Retina (tissue), 1 donor: ENCODE measurements at regions not wholly inside any gene's neighbourhood (a gene's known extent, or its start where the extent isn't known, plus 50 kb on each side); places are given as distances from the start of the nearest gene placed in this dataset.
A peak's percentile ranks its signal among the peaks of the same experiment; 100 is the strongest.
"Not testable (repeated sequence)": the region's sequence is repeated elsewhere in the genome, so short reads cannot be mapped to it uniquely, and the experiment has no call there.

Experiments used
- DNase-seq: peaks from one replicate; pipeline ENCODE4 v3.0.0-alpha.2; 2016

DNA sequence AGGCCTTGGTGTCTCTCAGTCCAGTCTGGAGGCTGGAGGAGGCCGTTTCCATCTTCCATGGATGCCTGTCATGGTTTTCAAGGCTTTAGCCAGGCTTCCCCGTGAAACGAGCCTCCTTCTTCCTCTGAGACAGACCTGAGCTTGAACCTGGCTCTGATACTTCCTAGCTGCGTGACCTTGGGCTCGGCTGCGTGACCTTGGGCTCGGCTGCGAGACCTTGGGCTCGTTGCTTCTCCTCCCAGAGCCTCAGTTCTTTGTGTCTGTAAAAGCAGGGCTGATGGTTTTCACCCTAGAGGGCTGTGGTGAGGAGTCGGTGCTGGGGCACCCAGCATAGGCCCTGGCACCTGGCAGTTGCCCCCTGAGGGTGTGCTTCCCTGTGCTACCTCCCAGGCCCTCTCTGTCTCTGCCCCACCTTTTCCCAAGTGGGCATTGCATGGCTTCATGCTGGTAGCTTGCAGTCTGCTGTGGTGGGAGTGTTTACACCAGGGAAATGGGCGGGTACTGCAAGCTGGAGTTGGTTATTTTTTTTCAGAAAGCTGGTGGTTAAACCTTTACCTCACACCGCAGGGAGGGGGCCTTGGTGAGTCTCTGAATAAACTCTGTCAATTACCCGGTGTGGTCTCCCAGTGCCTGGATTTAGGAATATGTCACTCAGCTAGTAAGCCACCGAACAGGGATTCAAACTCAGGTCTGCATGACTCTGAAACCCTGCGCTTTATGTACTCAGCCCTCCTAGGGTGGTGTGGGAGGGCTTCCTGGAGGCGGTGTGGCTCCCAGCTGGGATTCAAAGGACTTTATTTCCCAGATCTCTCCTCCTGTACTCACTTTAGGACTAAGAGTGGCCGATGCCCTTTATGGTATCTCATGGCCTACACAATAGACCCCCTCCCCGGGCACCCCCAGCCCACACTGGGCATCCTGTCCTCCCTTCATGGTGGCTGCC is 129.0 kb upstream of the CIBAR2 start:
- no peak for DNase-seq

DNA sequence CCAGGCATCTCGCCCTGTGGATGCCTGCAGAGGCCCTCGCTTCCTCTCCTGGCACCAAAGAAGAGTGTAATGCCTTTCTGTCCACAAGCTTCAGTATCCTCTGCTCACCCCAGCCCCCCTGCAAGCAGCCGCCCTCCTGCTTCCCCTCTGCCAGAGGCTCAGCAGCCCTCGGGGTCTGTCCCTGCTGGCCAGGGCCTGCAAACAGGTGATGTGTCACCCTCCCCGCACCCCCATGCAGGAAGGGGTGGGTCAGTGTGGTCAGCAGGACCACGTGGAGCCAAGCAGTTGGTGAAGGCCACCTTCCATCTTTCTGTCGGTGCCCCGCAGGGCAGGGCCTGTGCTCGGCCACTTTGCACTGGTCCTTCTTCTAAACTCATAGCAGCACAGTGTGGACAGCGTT is 129.9 kb upstream of the CIBAR2 start:
- no peak for DNase-seq

DNA sequence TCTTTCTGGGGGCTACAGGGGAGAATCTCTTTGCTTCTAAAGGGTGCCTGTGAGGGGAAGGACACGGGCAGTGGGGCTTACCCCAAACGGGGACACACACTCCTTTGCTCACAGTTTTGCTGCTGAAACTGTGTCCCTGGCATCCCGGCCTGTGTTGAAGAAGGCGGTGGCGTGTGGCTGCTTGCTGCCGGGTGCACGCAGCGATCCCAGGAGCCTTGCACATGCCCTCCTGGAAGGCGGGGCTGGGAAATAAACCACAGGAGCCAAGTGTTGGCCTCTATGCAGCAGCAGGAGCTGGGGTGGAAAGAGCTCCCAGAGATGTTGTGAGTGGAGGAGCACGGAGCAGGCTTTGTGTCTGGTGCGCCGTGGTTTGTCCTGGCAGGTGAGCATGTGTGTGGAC is 131.0 kb upstream of the CIBAR2 start:
- no peak for DNase-seq

DNA sequence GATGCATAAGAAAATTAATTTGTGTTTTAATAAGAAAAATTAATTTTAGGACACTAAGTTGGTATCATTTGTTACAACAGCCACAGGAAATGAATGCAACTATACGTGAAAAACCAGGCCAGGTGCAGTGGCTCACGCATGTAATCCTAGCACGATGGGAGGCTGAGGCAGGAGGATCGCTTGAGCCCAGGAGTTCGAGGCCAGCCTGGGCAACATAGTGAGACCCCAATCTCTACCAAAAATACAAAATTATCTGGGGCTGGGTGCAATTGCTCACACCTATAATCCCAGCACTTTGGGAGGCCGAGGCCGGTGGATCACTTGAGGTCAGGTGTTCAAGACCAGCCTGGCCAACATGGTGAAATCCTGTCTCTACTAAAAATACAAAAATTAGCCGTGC is 132.2 kb upstream of the CIBAR2 start:
- DNase-seq: not testable (repeated sequence)

DNA sequence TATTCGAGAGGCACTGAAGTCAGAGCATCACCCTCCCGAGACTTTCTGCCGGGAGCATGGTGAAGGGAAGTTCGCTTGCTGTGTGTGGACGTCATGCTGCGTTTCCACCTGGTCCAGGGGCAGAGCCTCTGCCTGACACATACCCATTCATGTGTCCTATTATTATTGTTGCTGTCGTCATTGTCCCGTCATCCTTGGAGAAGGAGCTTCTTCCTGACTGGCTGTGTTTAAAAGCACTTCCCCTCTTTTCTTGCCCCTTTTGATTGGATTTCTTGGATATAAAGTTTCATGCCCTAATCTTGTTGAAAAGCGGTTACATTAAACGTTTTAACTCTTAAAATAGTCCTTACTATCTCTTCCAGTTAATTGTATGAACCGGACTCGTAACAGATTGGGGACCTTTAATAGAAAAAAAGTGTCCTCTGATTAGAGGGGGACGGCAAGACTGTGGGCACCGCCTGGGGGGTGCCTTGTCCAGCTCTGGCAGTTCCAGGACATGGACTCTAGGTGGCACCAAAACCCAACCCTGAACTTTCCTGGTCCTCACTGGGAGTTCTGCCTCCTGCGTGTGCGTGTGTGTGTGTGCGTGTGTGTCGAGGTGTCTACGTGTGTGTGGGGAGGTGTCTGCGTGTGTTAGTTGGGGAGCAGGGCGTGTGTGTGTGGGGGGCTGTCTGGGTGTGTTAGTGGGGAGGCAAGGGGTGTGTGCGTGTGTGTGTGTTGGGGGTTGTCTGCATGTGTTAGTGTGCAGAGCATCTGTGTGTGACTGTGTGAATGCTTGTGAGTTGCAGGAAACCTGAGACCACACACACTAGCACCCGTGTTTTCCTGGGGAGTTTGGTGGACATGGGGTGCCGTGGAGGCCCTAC is 133.3 kb upstream of the CIBAR2 start:
- peak; percentile 90 for DNase-seq

DNA sequence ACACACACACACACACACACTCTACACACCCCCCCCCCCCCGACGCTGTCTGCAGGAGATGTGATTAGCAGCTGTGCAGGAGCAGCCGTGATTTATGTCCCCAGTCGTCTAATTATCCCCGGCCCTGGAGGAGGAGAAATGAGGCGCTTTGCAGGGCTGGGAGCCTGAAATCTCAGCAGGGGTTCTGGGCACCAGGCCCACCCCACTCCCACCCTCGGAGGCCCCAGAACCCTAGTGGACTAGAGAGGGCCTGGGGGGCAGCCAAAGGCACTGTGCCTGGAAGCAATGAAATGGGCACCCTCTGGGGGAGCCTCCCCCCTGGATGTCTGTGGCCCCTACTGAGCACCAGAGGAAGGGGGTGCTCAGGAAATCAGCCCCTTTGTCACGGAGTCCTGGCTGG is 134.2 kb upstream of the CIBAR2 start:
- no peak for DNase-seq

DNA sequence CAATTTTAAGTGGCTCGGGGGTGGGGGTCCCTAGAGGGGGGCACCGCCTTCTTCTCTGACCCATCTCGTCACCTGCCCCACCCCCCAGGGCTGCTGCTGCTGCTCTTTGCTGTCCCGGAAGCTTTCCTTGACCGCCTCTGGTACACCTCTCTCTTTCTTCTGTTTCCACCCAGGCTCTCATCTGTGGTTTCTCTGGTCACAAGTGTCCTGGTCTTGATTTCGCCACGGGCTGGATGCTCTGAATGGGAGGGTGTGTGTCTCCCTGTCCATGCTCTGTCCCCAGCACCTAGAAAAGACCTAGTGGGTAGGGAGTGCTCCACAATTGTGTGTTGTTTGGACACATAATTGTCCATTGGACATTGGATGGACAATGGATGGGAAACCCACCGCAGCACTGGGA is 134.7 kb upstream of the CIBAR2 start:
- DNase-seq: no peak

DNA sequence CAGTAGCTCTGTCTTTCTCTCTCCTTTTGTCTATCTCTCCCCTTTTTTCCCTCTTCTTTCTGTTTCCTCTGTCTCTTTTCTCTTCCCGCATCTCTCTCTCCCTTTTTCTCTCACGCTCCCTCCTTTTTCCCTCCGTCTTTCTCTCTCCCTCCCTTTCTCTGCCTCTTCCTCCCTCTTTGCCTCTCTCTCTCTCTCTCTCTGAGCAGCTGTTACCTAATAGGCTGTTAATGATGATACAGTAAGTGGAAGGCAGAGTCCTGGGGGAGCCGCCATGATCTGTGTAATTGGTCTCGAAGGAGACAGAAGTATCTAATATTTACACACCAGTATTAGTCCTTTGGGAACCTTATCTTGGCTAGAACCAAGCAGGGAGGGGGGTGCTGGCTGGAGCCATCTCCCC is 136.1 kb upstream of the CIBAR2 start:
- DNase-seq: no peak

DNA sequence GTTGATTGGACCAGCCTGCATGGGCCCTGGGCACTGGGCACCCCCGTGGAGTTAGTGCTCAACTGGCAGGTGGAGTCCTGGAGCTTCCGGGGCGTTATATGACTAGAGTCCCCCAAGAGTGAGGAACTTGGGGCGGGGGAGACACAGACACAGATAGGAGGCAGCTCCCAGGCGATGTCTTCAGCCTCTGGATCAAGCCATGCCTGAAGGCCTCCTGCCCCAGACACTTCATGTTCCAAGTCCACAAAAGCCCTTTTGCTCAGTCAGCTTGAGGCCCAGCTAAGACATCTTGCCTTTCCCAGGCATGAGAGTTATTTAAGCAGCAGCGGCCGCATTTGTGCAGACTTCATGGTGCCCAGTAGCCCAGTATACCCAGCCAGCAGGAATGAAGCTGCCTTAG is 136.6 kb upstream of the CIBAR2 start:
- DNase-seq: no peak

DNA sequence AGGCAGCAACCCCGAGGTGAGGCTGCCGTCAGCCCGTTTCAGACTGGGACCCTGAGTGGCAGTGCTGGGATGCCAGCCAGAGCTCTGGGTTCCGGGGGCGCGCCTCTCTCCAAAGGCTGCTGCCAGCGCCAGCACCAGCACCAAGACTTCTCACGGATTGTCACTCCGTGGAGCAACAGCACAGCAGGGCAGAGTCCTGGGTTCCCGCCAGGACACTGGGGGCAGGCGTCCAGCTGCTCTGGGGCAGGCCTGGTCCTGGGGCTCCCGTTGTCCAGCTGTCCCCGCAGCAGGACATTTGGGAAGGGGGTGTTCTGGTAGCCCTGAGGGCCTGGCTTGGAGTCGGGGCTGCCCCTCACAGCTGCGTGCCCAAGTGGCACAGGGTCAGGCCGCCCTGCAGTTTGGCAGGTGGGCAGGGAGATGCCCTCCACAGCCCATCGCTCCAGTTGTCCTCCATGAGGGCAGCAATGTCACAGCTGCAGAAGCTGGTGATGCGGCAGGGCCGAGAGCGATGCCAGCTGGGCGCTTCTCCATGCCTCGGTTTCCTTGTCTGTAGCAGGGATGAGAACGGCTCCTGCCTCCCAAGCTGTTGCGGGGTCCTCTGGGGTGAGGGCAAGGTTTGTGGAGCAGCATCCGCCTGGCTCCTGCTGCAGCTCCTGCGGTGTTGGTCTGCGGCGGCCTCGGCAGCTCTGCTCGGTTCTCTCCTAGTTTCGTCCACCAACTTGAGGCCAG is 137.3 kb upstream of the CIBAR2 start:
- no peak for DNase-seq

DNA sequence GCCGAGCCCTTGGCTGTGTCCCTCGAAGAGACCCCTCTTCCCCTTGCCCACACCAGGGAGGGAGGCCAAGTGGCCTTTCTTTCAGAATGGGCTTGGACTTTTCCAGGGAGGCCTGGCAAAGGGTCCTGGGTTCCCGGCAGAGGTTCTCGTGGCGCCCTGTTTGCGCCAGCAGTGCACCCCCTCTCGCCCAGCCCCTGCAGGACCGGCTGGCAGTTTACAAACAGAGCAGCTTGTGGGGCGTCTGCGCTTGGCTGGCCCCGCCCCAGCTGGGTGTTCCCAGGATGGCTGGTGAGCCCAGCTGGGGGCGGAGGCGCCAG is 137.8 kb upstream of the CIBAR2 start:
- no peak for DNase-seq

DNA sequence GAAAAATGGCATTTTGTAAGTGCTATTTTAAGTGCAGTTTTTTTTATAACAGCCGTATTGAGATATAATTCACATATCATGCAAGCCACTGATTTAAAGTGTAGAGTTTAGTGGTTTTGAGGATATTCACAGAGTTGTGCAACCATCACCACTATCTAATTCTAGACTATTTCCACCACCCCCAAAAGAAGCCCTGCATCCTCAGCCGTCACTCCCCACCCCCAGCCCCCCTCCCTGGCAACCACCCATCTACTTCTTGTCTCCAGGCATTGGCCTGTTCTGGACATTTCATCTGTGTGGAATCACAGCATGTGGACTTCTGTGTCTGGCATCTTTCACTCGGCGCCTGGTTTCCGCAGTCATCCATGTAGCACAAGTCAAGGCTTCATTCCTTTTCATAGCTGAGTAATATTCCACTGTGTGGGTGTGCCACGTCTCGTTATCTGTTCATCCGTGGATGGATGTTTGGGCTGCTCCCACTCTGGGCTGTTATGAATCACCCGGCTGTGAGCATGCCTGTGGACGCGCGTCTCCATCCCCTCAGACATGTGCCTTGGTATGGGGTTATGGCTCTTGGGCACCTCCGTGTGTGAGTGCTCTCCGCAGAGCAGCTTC is 138.4 kb upstream of the CIBAR2 start:
- no peak for DNase-seq

DNA sequence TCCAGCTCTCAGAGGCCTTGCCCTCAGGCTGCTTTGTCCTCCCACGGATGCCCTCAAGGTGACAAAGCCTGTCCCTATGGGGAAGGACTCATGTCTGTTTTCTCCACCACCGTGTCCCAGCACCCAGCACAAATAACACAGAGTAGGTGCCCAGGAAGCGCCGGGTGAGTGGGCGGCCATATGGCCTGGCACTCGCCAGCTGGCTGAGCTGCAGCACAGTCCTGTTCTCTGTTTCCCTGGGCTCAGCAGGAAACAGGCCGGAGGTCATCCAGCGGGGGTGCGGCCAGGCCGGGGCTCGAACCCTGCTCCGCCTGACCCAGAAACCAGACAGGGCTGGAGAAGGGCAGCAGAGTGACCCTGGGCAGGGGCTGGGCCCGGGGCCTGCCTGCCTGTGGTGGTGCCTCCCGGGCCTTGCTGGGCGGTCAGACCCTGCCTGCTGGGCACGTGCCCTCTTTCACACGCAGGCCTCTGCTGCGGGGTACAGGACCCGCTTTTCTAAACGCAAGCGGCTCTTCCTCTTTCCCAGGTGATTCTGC is 139.0 kb upstream of the CIBAR2 start:
- no peak for DNase-seq

DNA sequence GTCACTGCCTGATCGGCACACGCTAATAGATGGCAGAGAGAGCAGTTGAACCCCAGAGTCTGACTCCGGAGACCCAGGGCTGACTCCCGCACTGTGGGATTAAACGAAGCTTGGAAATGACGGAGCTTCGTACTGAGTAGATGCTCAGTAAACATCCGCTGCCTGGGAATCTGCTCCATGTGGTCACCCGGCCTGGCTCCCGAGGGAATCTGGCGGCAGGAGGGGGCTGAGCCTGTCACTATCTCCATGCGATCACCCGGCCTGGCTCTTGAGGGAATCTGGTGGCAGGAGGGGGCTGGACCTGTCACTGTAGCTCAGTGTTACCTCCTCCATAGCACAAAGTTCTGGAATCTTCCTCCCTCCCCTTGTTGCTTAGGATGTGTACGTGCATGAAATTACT is 139.7 kb upstream of the CIBAR2 start:
- no peak for DNase-seq

DNA sequence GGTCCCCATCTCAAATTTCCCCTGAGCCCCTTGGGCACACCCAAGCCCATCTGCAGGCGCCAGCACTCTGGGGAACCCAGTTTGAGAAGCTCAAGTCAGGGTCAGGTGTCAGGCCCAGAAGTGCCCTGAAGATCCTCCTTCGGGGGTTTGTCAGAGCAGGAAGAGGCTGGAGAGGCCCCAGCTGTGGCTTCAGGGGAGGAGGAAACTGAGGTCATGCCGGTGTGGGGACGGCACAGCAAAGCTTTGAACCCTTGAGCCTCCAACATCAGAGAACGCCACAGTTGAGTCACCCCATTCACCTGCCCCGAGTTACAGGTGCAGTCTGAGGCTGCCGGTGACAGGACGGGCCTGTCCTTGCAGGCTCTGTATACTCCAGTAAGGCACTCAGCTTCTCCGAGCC is 140.2 kb upstream of the CIBAR2 start:
- DNase-seq: no peak

DNA sequence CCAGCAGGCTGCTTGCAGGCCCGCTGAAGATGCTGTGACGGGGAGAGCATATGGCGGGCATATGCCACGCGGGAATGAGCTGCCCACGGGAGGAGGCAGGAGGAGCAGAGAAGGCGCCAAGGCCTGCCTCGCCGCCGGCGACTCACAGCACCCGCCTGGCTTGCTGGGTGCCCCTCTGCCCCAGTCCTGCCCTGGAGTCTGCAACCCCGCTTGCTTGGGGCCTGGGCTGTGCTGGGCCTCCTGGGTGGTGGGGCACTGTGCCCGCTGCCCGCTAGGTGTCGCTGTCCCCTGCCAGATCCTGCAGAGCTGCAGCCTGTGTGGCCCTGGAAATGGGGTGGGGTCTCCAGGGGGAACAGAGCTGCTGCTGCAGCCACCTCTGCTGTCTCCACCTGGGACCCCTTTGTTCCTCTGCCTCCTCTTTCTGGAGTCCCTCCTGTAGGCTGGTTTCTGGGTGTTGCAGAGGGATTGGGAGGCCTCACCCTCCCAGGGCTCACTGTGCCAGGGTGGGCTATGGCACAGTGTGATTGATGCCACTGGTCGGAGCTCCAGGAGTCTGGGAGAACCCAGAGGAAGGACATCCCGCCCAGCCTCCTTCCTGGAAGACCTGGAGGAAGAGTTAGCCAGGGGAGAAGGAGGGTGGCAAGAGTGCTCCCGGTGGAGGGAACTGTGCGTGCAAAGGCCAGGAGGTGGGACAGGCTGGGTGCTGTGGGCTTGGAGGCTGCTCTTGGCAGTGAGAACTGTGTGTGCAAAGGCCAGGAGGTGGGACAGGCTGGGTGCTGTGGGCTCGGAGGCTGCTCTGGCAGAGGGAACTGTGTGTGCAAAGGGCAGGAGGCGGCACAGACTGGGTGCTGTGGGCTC is 141.0 kb upstream of the CIBAR2 start:
- peak; percentile 91 for DNase-seq

DNA sequence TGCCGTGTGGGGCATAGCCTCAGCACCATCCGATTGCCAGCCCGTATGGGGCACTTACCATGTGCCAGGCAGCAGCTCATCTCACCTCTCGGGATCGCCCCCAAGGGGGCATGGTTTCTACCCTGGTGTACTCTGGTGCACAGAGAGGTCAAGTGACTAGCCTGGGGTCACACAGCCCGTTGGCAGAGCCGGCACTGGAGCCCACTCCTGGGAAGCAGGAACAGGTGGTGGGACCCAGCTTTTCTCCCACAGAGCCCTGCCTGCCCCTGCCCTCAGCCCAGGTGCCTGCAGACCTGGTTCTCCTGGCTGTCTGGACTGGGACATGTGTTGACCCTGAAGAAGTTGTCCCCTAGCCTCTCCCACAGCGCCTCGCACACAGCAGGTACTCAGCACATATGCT is 141.8 kb upstream of the CIBAR2 start:
- no peak for DNase-seq

DNA sequence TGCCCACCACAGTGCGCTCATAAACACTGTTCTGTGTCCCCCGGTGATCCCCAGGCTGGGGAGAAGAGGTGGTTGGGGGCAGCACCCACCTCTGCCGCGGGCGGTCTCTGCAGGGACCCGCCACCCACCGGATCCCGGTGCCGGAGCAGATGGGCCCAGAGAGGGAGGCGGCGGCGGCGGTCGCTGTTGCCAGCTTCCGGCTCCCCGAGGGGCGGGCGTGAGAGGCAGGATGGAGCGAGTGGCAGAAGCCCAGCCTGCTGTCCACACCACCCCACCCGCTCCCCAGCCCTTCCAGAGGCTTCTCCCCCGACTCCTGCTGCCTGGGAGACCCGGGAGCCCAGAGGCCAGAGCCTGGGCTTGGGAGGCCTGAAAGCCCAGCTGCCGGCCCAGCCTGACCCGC is 142.6 kb upstream of the CIBAR2 start:
- no peak for DNase-seq

DNA sequence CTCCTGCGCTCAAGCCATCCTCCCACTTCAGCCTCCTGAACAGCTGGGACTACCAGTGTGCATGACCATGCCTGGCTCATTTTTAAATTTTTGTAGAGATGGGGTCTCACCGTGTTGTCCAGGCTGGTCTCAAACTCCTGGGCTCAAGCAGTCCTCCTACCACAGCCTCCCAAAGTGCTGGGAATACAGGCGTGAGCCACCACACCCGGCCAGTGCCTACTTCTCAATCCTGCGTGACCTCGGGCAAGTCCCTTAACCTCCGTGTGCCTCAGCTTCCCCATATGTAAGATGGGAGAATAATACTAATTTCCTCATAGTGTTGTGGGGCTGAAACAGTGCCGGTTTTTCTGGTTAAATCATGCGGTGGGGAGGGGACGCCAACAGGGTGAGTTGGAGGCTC is 143.5 kb upstream of the CIBAR2 start:
- no peak for DNase-seq

DNA sequence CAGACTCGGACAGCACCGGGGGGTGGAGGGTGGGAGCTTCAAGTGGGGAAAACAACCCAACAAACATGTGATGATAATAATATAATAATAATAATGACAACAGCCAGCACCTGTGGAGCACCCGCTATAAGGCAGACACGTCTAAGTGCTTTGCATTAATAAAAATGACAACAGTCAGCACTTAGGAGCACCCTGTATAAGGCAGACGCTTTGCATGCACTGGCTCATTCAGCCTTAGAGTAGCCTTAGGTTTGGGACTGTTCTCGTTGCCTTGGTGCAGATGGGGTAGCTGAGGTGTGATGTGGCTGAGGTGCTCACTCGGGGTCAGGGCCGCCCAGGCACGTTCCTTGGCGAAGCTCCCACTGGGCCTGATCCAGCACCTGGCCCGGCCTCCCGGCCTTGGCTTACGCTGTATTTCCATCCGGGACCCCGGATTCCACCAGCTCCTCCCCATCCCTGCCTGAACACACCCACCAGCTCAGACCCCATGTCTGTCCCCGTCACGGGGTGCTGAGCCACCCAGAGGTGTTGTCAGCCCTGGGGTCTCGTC is 144.0 kb upstream of the CIBAR2 start:
- no peak for DNase-seq

DNA sequence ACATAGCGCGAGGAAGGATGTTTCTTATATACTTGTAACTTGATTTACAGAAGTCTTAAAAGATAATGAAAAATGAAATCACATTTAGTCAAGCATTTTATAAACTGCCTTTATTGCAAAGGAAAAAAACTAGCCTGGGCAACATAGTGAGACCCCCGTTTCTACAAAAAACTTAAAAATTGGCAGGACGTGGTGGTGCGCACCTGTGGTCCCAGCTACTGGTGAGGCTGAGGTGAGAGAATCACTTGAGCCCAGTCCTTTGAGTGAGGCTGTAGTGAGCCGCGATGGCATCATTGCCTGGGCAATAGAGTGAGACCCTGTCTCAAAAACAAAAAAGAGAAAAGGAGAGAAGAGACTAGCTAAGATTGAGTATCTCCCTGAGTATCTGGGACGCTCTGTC is 145.2 kb upstream of the CIBAR2 start:
- DNase-seq: no peak

DNA sequence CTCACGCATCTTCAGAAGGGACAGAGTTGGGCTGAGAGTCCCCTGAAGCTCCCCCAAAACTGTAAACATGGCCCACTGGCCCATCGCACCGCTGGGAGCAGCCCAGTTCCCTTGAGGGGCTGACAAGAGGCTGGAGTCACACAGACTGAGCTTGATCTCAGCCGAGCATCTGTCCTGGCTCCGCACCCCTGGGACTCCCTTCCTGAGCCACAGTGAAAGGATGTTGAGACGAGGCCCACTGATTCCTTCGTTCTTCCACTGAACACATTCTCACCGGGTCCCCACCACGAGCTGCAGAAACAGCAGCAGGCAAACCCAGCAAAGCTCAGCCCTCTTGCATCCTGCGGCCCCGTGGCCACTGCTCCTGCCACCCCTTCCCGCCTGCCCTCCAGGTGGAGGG is 145.9 kb upstream of the CIBAR2 start:
- DNase-seq: no peak
